OCI-LY1 (cell line): ENCODE measurements at regions not wholly inside any gene's neighbourhood (a gene's known extent, or its start where the extent isn't known, plus 50 kb on each side); places are given as distances from the start of the nearest gene placed in this dataset.

ENCODE experiments used
- H2AFZ ChIP-seq: fragments of 200-600 bp; sonication (generic), shearing (Covaris generic); 2 replicates; pipeline ENCODE4 v1.6.0; 2014; ENCODE audit warnings: antibody characterized with exemption, mild to moderate bottlenecking, low read length
- H3F3A ChIP-seq: fragments of 200-600 bp; sonication (generic), shearing (Covaris generic); 2 replicates; pipeline ENCODE4 v1.6.0; 2014; ENCODE audit warnings: mild to moderate bottlenecking, antibody characterized with exemption, low read length, moderate library complexity; ENCODE audit not compliant: insufficient read depth
- H3K27ac ChIP-seq: fragments of 200-600 bp; sonication (generic); 2 replicates; pipeline ENCODE4 v1.5.1; 2014; ENCODE audit warnings: low read length, mixed run types, mild to moderate bottlenecking, low read depth; ENCODE audit not compliant: poor library complexity, severe bottlenecking
- H3K27me3 ChIP-seq: fragments of 200-600 bp; sonication (generic); 2 replicates; pipeline ENCODE4 v1.6.0; 2014; ENCODE audit warnings: antibody characterized with exemption, mild to moderate bottlenecking, low read length, moderate library complexity; ENCODE audit not compliant: insufficient read depth
- H3K36me3 ChIP-seq: fragments of 200-600 bp; sonication (generic); 2 replicates; pipeline ENCODE4 v1.6.1; 2014; ENCODE audit warnings: mild to moderate bottlenecking, antibody characterized with exemption, low read length, moderate library complexity, mixed read lengths; ENCODE audit not compliant: insufficient read depth
- H3K4me1 ChIP-seq: fragments of 200-600 bp; sonication (generic); 2 replicates; pipeline ENCODE4 v1.5.1; 2014; ENCODE audit warnings: mild to moderate bottlenecking, low read length, moderate library complexity; ENCODE audit not compliant: insufficient read depth, severe bottlenecking
- H3K4me2 ChIP-seq: fragments of 200-600 bp; sonication (generic), shearing (Covaris generic); 2 replicates; pipeline ENCODE4 v1.6.1; 2014; ENCODE audit warnings: low read length
- H3K4me3 ChIP-seq: fragments of 200-600 bp; sonication (generic); 2 replicates; pipeline ENCODE4 v1.5.1; 2014; ENCODE audit warnings: low read length, low read depth, mild to moderate bottlenecking, mixed read lengths; ENCODE audit not compliant: poor library complexity, severe bottlenecking
- H3K79me2 ChIP-seq: fragments of 200-600 bp; shearing (Covaris generic); 2 replicates; pipeline ENCODE4 v1.6.1; 2016; ENCODE audit warnings: mixed run types, low read length, mixed read lengths; ENCODE audit not compliant: insufficient read depth
- H3K9ac ChIP-seq: fragments of 200-600 bp; sonication (generic), shearing (Covaris generic); 2 replicates; pipeline ENCODE4 v1.6.1; 2014; ENCODE audit warnings: mild to moderate bottlenecking, low read length, mixed read lengths
- H3K9me2 ChIP-seq: fragments of 200-600 bp; sonication (generic), shearing (Covaris generic); 2 replicates; pipeline ENCODE4 v1.6.1; 2014; ENCODE audit warnings: low read depth, mild to moderate bottlenecking, low read length, mixed read lengths
- H3K9me3 ChIP-seq: fragments of 200-600 bp; shearing (Covaris generic); 2 replicates; pipeline ENCODE4 v1.6.1; 2014; ENCODE audit warnings: low read length, mixed read lengths
- H4K20me1 ChIP-seq: fragments of 200-600 bp; sonication (generic), shearing (Covaris generic); 2 replicates; pipeline ENCODE4 v1.6.0; 2016; ENCODE audit warnings: mild to moderate bottlenecking, low read length; ENCODE audit not compliant: insufficient read depth
- CTCF ChIP-seq: fragments of 200-600 bp; sonication (generic), shearing (Covaris generic); IDR thresholded peaks from 2 replicates; pipeline ENCODE4 v1.5.1; 2017; ENCODE audit warnings: mild to moderate bottlenecking, antibody characterized with exemption, low read length, moderate library complexity, mixed read lengths
- EZH2 ChIP-seq: fragments of 200-600 bp; sonication (generic), shearing (Covaris generic); IDR thresholded peaks from 2 replicates; pipeline ENCODE4 v1.8.0; 2017; ENCODE audit warnings: borderline replicate concordance, mixed run types, mild to moderate bottlenecking, antibody characterized with exemption, low read length, moderate library complexity, mixed read lengths

- Histone ChIP-seq H3K9me3 (no peaks in the 10 kb centered on the region), H3K4me3 (no peak overlapping the region), H3K27ac (no peak overlapping the region), H4K20me1 (no peaks in the 10 kb centered on the region), H3F3A (no peaks in the 10 kb centered on the region), H3K9ac (no peak overlapping the region), H3K9me2 (no peaks in the 10 kb centered on the region), H3K79me2 (no peaks in the 10 kb centered on the region), H2AFZ (no peak overlapping the region), H3K36me3 (no peaks in the 10 kb centered on the region), H3K27me3 (no peaks in the 10 kb centered on the region), H3K4me1 (no peaks in the 10 kb centered on the region), H3K4me2 (no peak overlapping the region)
- no peak for TF ChIP-seq EZH2
- no peak for TF ChIP-seq CTCF
These were observed 1056.2 kb downstream of the EPHA7 start for GRCh38 chr6:92363111-92363510.

GRCh38 chr6:92362404-92362803 is 1057.0 kb downstream of the EPHA7 start:
- H3K4me2 ChIP-seq = no peak overlapping the region
- no peak overlapping the region for H3K9ac ChIP-seq
- H3K27me3 ChIP-seq = no peaks in the 10 kb centered on the region
- no peaks in the 10 kb centered on the region for H3K36me3 ChIP-seq
- no peaks in the 10 kb centered on the region for H3K9me3 ChIP-seq
- no peaks in the 10 kb centered on the region for H3F3A ChIP-seq
- H3K9me2 ChIP-seq = no peaks in the 10 kb centered on the region
- H4K20me1 ChIP-seq = no peaks in the 10 kb centered on the region
- H2AFZ ChIP-seq = no peak overlapping the region
- H3K4me3 ChIP-seq = no peak overlapping the region
- TF ChIP-seq EZH2 = no peak
- TF ChIP-seq CTCF = no peak
- H3K27ac ChIP-seq = no peak overlapping the region
- H3K4me1 ChIP-seq = no peaks in the 10 kb centered on the region
- H3K79me2 ChIP-seq = no peaks in the 10 kb centered on the region

- H2AFZ ChIP-seq = no peak overlapping the region
- no peaks in the 10 kb centered on the region for H4K20me1 ChIP-seq
- H3K27ac ChIP-seq = no peak overlapping the region
- H3K79me2 ChIP-seq = no peaks in the 10 kb centered on the region
- H3K4me1 ChIP-seq = no peaks in the 10 kb centered on the region
- no peaks in the 10 kb centered on the region for H3F3A ChIP-seq
- no peak overlapping the region for H3K4me2 ChIP-seq
- H3K27me3 ChIP-seq = no peaks in the 10 kb centered on the region
- H3K4me3 ChIP-seq = no peak overlapping the region
- H3K9me2 ChIP-seq = no peaks in the 10 kb centered on the region
- H3K36me3 ChIP-seq = no peaks in the 10 kb centered on the region
- H3K9me3 ChIP-seq = no peaks in the 10 kb centered on the region
- H3K9ac ChIP-seq = no peak overlapping the region
- TF ChIP-seq CTCF (no peak), EZH2 (no peak)
These were observed 1057.4 kb downstream of the EPHA7 start for GRCh38 chr6:92361990-92362389.
